K562 (cell line): ENCODE measurements at regions not wholly inside any gene's neighbourhood (a gene's known extent, or its start where the extent isn't known, plus 50 kb on each side); places are given as distances from the start of the nearest gene placed in this dataset.

ENCODE experiments used
- ATAC-seq: fragments of 200-7000 bp; cut with Tn5 transposase; 3 replicates; pipeline ENCODE4 v1.9.1; 2020; ENCODE audit warnings: moderate library complexity
- BruUV-seq: library from RNA; stranded (reverse); fragments of 400-500 nt; replicated peaks from 2 replicates; lab custom pipeline; 2021; lab: Mats Ljungman, UMichigan
- CTCF ChIA-PET: fragments of 300-600 bp; formaldehyde crosslinking; extraction: SDS; loops from one replicate; lab custom pipeline; 2021; ENCODE audit warnings: low intra/inter-chr PET ratio; lab: Yijun Ruan, JAX
- POLR2A ChIA-PET: fragments of 300-600, 350-650 bp; sonication (Branson Sonifier 250); formaldehyde crosslinking; extraction: SDS; loops from one replicate; lab custom pipeline; 2021; ENCODE audit warnings: antibody characterized with exemption, inconsistent platforms; lab: Yijun Ruan, JAX
- DNase-seq, 4 experiments: peaks; one replicate each; pipeline versions ENCODE4 v3.0.0 to v3.0.0-alpha.2; 2011 to 2018; ENCODE audit warnings: low spot score in 3 of 4, mixed read lengths in 3 of 4; ENCODE audit errors: extremely low read depth in 1 of 4
- FAIRE-seq: peaks from 2 replicates; lab custom pipeline; 2011; peaks lifted over from hg19 to GRCh38; lab: Jason Lieb, UNC
- H2AFZ ChIP-seq: 2 replicates; pipeline ENCODE4 v1.6.0; 2011; ENCODE audit warnings: low read depth, low read length, control low read depth, inconsistent platforms
- H3K27ac ChIP-seq: fragments of 200-600 bp; 3 replicates; pipeline ENCODE4 v1.8.0; 2011; ENCODE audit warnings: low read depth, mild to moderate bottlenecking, control low read depth, inconsistent platforms, low read length, moderate library complexity, mixed read lengths; ENCODE audit errors: extremely low read depth
- H3K27me3 ChIP-seq, 2 experiments: fragments of 300-600 bp in 1 of 2; 2 replicates in 1 of 2; 3 replicates in 1 of 2; pipeline versions ENCODE4 v1.6.0 to v1.8.0; 2011; ENCODE audit warnings: inconsistent platforms in 2 of 2, low read length in 2 of 2, mild to moderate bottlenecking in 1 of 2, mixed read lengths in 1 of 2, moderate library complexity in 1 of 2; ENCODE audit not compliant: control insufficient read depth in 2 of 2, insufficient read depth in 2 of 2
- H3K36me3 ChIP-seq: fragments of 300-600 bp; 3 replicates; pipeline ENCODE4 v1.8.0; 2011; ENCODE audit warnings: mild to moderate bottlenecking, low read length, inconsistent platforms; ENCODE audit not compliant: control insufficient read depth, insufficient read depth
- H3K4me1 ChIP-seq, 2 experiments: fragments of 200-600 bp in 1 of 2; replicated peaks in 1 of 2; 2 replicates in 1 of 2; 3 replicates in 1 of 2; pipeline versions ENCODE4 v1.5.1 to v1.8.0; 2011; ENCODE audit warnings: inconsistent platforms in 2 of 2, low read length in 2 of 2, mild to moderate bottlenecking in 1 of 2, mixed read lengths in 1 of 2, moderate library complexity in 1 of 2; ENCODE audit not compliant: control insufficient read depth in 2 of 2, insufficient read depth in 2 of 2
- H3K4me2 ChIP-seq: 2 replicates; pipeline ENCODE4 v1.6.1; 2011; ENCODE audit warnings: low read length, control low read depth, inconsistent platforms, mixed read lengths; ENCODE audit not compliant: insufficient read depth
- H3K4me3 ChIP-seq: fragments of 200-600 bp; sonication (generic), shearing (Covaris generic); 2 replicates; pipeline ENCODE4 v1.5.1; 2016; ENCODE audit warnings: control low read depth, inconsistent platforms
- H3K79me2 ChIP-seq: fragments of 200-600 bp; 3 replicates; pipeline ENCODE4 v1.8.0; 2011; ENCODE audit warnings: low read length, inconsistent platforms; ENCODE audit not compliant: control insufficient read depth, insufficient read depth
- H3K9ac ChIP-seq, 2 experiments: 2 replicates each; pipeline versions ENCODE4 v1.6.0 to v1.6.1; 2011; ENCODE audit warnings: low read depth in 2 of 2, low read length in 2 of 2, control low read depth in 1 of 2, inconsistent platforms in 1 of 2, mild to moderate bottlenecking in 1 of 2, mixed read lengths in 1 of 2; ENCODE audit not compliant: insufficient read depth in 1 of 2
- H3K9me1 ChIP-seq: one replicate; pipeline ENCODE4 v1.6.0; 2011; ENCODE audit warnings: inconsistent platforms, mild to moderate bottlenecking, low read length, moderate library complexity; ENCODE audit not compliant: control insufficient read depth, insufficient read depth
- H3K9me3 ChIP-seq: replicated peaks from 2 replicates; pipeline ENCODE4 v1.5.1; 2011; ENCODE audit warnings: low read depth, low read length, inconsistent platforms; ENCODE audit not compliant: control insufficient read depth, insufficient read depth
- H4K20me1 ChIP-seq: replicated peaks from 2 replicates; pipeline ENCODE4 v1.6.1; 2011; ENCODE audit warnings: low read length, inconsistent platforms, mixed read lengths; ENCODE audit not compliant: control insufficient read depth, insufficient read depth
- MEIS2 ChIP-seq: fragments of 450-650 bp; IDR thresholded peaks from 2 replicates; pipeline ENCODE4 v1.6.1; 2014; ENCODE audit warnings: mild to moderate bottlenecking; ENCODE audit not compliant: partially characterized antibody
- MYNN ChIP-seq, 2 experiments: sonication (generic); formaldehyde crosslinking in 1 of 2; IDR thresholded peaks; 2 replicates each; pipeline versions ENCODE4 v1.5.0 to v1.6.1; 2016 to 2020; ENCODE audit warnings: antibody characterized with exemption in 1 of 2, missing genetic modification reagents in 1 of 2
- PKNOX1 ChIP-seq: fragments of 450-650 bp; IDR thresholded peaks from 2 replicates; pipeline ENCODE4 v1.6.1; 2016
- POLR2B ChIP-seq: fragments of 450-650 bp; IDR thresholded peaks from 2 replicates; pipeline ENCODE4 v1.6.1; 2018; ENCODE audit warnings: low read depth; ENCODE audit not compliant: partially characterized antibody
- ZNF197 ChIP-seq: fragments of 200-800 bp; sonication (Bioruptor generic); IDR thresholded peaks from 2 replicates; pipeline ENCODE4 v1.6.1; 2016; ENCODE audit warnings: low read depth, missing genetic modification characterization, missing compliant biosample characterization
- ZNF23 ChIP-seq: fragments of 250-450 bp; sonication (Bioruptor Pico); IDR thresholded peaks from 2 replicates; pipeline ENCODE4 v1.4.0; 2020; ENCODE audit warnings: mild to moderate bottlenecking
- WGBS: fragments of 100-300 bp; shearing (Covaris generic); methylation state at CpG from one replicate; pipeline ENCODE4 v1.1.6; 2016; ENCODE audit warnings: low coverage, mixed read lengths; ENCODE audit not compliant: insufficient coverage; ENCODE audit errors: missing lambda C conversion rate; 5-methylcytosine and 5-hydroxymethylcytosine counted together
- in situ Hi-C: fragments of 300-500 bp; cut with MboI; formaldehyde crosslinking; loops from 4 replicates; pipeline ENCODE4 v1.15.0; 2018; ENCODE audit warnings: inconsistent platforms, mixed read lengths
- intact Hi-C: fragments of 100-400 bp; cut with micrococcal nuclease; formaldehyde crosslinking; loops from 2 replicates; pipeline ENCODE4 v1.14.2; 2022

GRCh38 chr12:69173368-69173767, 66.0 kb upstream of the CPSF6 start:
- H3K9me1 ChIP-seq, result no peaks in the 10 kb centered on the region
- intact Hi-C loops (no loop called here), in situ Hi-C loops (no loop called here)
- H3K27me3 ChIP-seq, result peaks cover 5% of the 10 kb centered on the region in 2 experiments; a peak in 3 of 5 replicates
- no peak overlapping the region for H3K27ac ChIP-seq
- no peak overlapping the region; a peak in 1 of 4 replicates for H3K9ac ChIP-seq
- ChIA-PET CTCF (no interaction called here), POLR2A (interaction anchor here (1.3 kb wide), 1 partner anchor 10 kb away, joined by 5 read pairs; no protein-coding TSS in a partner anchor)
- no peaks in the 10 kb centered on the region for H4K20me1 ChIP-seq
- no peak for DNase-seq
- WGBS, result 8% methylated on average over 9 of the region's 9 CpGs
- peak; percentile 64 for ATAC-seq
- TF ChIP-seq ZNF23 (CRISPR knock-in tag), result no peak
- TF ChIP-seq MYNN (IDR thresholded peaks at IDR 0.05), result no peak
- no peak for TF ChIP-seq MYNN (CRISPR knock-in tag; IDR thresholded peaks at IDR 0.05)
- peak; percentile 25; the same call in 1 of the 2 replicates for TF ChIP-seq PKNOX1
- TF ChIP-seq MEIS2, result peak; percentile 17
- TF ChIP-seq ZNF197 (CRISPR knock-in tag), result no peak
- no peak for TF ChIP-seq POLR2B
- H3K4me2 ChIP-seq, result peak overlapping the region; percentile 51
- H2AFZ ChIP-seq, result peak overlapping the region; percentile 74
- FAIRE-seq, result no peak
- H3K4me3 ChIP-seq, result no peak overlapping the region
- no peaks in the 10 kb centered on the region for H3K79me2 ChIP-seq
- BruUV-seq, result no TSS peak
- no peaks in the 10 kb centered on the region; a peak in 1 of 5 replicates for H3K4me1 ChIP-seq
- H3K9me3 ChIP-seq, result no peaks in the 10 kb centered on the region
- H3K36me3 ChIP-seq, result no peaks in the 10 kb centered on the region
